A673 (cell line): ENCODE measurements at regions not wholly inside any gene's neighbourhood (a gene's known extent, or its start where the extent isn't known, plus 50 kb on each side); places are given as distances from the start of the nearest gene placed in this dataset.

Experiments
- BruUV-seq: library from RNA; stranded (reverse); fragments of 400-500 nt; replicated peaks from 2 replicates; lab custom pipeline; 2021; lab: Mats Ljungman, UMichigan
- CTCF ChIA-PET: fragments of 300-600 bp; sonication (Branson Sonifier 250); formaldehyde crosslinking; loops from one replicate; lab custom pipeline; 2022; ENCODE audit warnings: antibody characterized with exemption; lab: Charles Lee
- POLR2A ChIA-PET: fragments of 300-600 bp; sonication (Branson Sonifier 250); formaldehyde crosslinking; loops from one replicate; lab custom pipeline; 2022; ENCODE audit warnings: antibody characterized with exemption; ENCODE audit not compliant: low non-redundant PET; lab: Charles Lee
- DNase-seq: peaks from one replicate; pipeline ENCODE4 v3.0.0-alpha.2; 2015; ENCODE audit warnings: low spot score
- H3K27ac ChIP-seq: fragments of 200-600 bp; sonication (generic); 2 replicates; pipeline ENCODE4 v1.5.1; 2016; ENCODE audit warnings: mixed run types, low read depth, mild to moderate bottlenecking, mixed read lengths, antibody characterized with exemption, low read length; ENCODE audit not compliant: poor library complexity, severe bottlenecking
- H3K27me3 ChIP-seq: fragments of 200-600 bp; sonication (generic); replicated peaks from 2 replicates; pipeline ENCODE4 v1.6.1; 2017; ENCODE audit warnings: mixed run types, low read depth, mild to moderate bottlenecking, mixed read lengths, antibody characterized with exemption, low read length; ENCODE audit not compliant: insufficient read depth, poor library complexity
- H3K36me3 ChIP-seq: fragments of 200-600 bp; sonication (generic); 2 replicates; pipeline ENCODE4 v1.6.1; 2016; ENCODE audit warnings: mixed run types, mild to moderate bottlenecking, mixed read lengths, antibody characterized with exemption, low read length; ENCODE audit not compliant: insufficient read depth, poor library complexity, severe bottlenecking
- H3K4me1 ChIP-seq: fragments of 200-600 bp; sonication (generic); 2 replicates; pipeline ENCODE4 v1.6.1; 2017; ENCODE audit warnings: mixed run types, mild to moderate bottlenecking, mixed read lengths, antibody characterized with exemption, low read length; ENCODE audit not compliant: insufficient read depth, poor library complexity, severe bottlenecking
- H3K4me3 ChIP-seq: fragments of 200-600 bp; sonication (generic); 2 replicates; pipeline ENCODE4 v1.5.1; 2016; ENCODE audit warnings: low read depth, mixed run types, mild to moderate bottlenecking, mixed read lengths, low read length; ENCODE audit not compliant: poor library complexity, severe bottlenecking
- H3K9me3 ChIP-seq: fragments of 200-600 bp; sonication (generic); 2 replicates; pipeline ENCODE4 v1.6.1; 2016; ENCODE audit warnings: mixed run types, low read depth, mild to moderate bottlenecking, mixed read lengths, antibody characterized with exemption, low read length; ENCODE audit not compliant: poor library complexity, severe bottlenecking
- CTCF ChIP-seq: fragments of 300-800, 200-600 bp; sonication (generic); conservative IDR thresholded peaks from 2 replicates; pipeline ENCODE4 v1.5.1; 2017; ENCODE audit warnings: low read depth, mild to moderate bottlenecking, antibody characterized with exemption, low read length, moderate library complexity, mixed read lengths
- EZH2 ChIP-seq: fragments of 200-600 bp; sonication (generic); IDR thresholded peaks from 2 replicates; pipeline ENCODE4 v1.6.1; 2017; ENCODE audit warnings: borderline replicate concordance, low read depth, mild to moderate bottlenecking, mixed read lengths, antibody characterized with exemption, low read length; ENCODE audit not compliant: poor library complexity, severe bottlenecking
- intact Hi-C: fragments of 100-400 bp; cut with micrococcal nuclease; formaldehyde crosslinking; loops from one replicate; pipeline ENCODE4 v1.10.0; 2022; ENCODE audit not compliant: unreplicated experiment

- Histone ChIP-seq H3K36me3 (no peaks in the 10 kb centered on the region), H3K4me3 (no peak overlapping the region), H3K4me1 (no peaks in the 10 kb centered on the region), H3K27me3 (no peaks in the 10 kb centered on the region), H3K9me3 (no peaks in the 10 kb centered on the region), H3K27ac (no peak overlapping the region)
- no TSS peak for BruUV-seq
- no peak for TF ChIP-seq CTCF
- intact Hi-C loops, result no loop called here
- no peak for DNase-seq
- ChIA-PET POLR2A (no interaction called here), CTCF (no interaction called here)
Observed at GRCh38 chr7:23955145-23955544, 245.1 kb downstream of the STK31 start.

DNA sequence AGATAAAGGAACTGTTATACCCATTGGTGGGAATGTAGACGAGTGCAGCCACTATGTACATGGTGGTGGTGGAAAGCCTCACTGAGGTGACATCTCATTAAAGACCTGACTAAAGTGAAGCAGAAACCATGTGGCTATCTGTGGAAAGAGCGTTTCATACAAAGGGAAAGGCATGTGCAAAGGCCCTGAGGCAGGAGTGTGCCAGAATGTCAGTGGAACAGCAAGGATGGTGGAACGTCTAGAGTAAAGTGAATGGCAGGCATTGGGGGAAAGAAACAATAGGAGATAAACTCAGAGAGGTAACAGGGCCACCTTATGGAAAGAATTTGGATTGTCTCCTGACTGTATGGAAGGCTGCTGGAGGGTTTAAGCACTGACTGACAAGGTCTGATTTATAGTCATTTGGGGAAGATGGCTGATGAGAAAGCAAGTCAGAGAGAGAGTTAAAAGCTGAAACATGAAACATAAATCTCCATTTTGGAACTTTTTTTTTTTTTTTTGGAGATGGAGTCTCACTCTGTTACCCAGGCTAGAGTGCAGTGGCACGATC is 245.7 kb downstream of the STK31 start:
- no peak for DNase-seq
- CTCF ChIA-PET, result no interaction called here
- H3K9me3 ChIP-seq, result no peaks in the 10 kb centered on the region
- no peak overlapping the region for H3K4me3 ChIP-seq
- POLR2A ChIA-PET, result no interaction called here
- TF ChIP-seq CTCF (no peak), EZH2 (no peak)
- BruUV-seq, result no TSS peak
- no peaks in the 10 kb centered on the region for H3K27me3 ChIP-seq
- intact Hi-C loops, result no loop called here
- H3K4me1 ChIP-seq, result no peaks in the 10 kb centered on the region
- no peaks in the 10 kb centered on the region for H3K36me3 ChIP-seq
- H3K27ac ChIP-seq, result no peak overlapping the region

GRCh38 chr7:23956772-23957576 is 247.0 kb downstream of the STK31 start:
- BruUV-seq, result no TSS peak
- Histone ChIP-seq H3K27ac (no peak overlapping the region), H3K27me3 (no peaks in the 10 kb centered on the region), H3K4me3 (no peak overlapping the region), H3K9me3 (no peaks in the 10 kb centered on the region), H3K4me1 (no peaks in the 10 kb centered on the region), H3K36me3 (no peaks in the 10 kb centered on the region)
- POLR2A ChIA-PET, result no interaction called here
- CTCF ChIA-PET, result no interaction called here
- no peak for DNase-seq
- no peak for TF ChIP-seq EZH2
- intact Hi-C loops, result no loop called here

DNA sequence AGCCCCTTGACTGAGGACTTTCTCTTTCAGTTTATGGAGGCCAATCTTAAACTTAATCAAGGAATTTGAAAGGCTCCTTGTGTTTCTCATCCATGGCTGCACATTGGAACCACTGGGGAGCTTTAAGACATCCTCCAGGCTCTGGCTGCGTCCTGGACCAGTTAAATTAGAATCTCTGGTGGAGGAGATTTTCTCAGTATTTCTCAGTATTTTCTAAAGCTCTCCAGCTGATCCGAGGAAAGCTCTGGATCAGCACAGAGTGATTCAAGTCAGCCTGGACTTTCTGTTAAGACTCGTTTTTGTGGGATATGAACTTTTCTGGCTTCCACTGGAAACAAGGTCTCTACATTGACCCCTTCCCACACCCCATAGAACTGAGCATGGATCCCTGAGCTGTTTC is 249.8 kb downstream of the STK31 start:
- H3K9me3 ChIP-seq, result no peaks in the 10 kb centered on the region
- ChIA-PET POLR2A (interaction anchor here (0.6 kb wide), 1 partner anchor 18 kb away, joined by 11 read pairs; no protein-coding TSS in a partner anchor), CTCF (no interaction called here)
- H3K4me3 ChIP-seq, result no peak overlapping the region
- intact Hi-C loops, result no loop called here
- TF ChIP-seq EZH2 (no peak), CTCF (no peak)
- no peak overlapping the region for H3K27ac ChIP-seq
- DNase-seq, result no peak
- BruUV-seq, result no TSS peak
- no peaks in the 10 kb centered on the region for H3K27me3 ChIP-seq
- H3K4me1 ChIP-seq, result no peaks in the 10 kb centered on the region
- no peaks in the 10 kb centered on the region for H3K36me3 ChIP-seq
